GM12878 (cell line): ENCODE measurements at regions not wholly inside any gene's neighbourhood (a gene's known extent, or its start where the extent isn't known, plus 50 kb on each side); places are given as distances from the start of the nearest gene placed in this dataset.
"Not testable (repeated sequence)": the region's sequence is repeated elsewhere in the genome, so short reads cannot be mapped to it uniquely, and the experiment has no call there.

Experiments used
- ATAC-seq: fragments of 200-7000 bp; cut with Tn5 transposase; 3 replicates; pipeline ENCODE4 v1.9.1; 2020; ENCODE audit warnings: mild to moderate bottlenecking, moderate library complexity
- BruUV-seq: library from RNA; stranded (reverse); fragments of 400-500 nt; replicated peaks from 2 replicates; lab custom pipeline; 2021; lab: Mats Ljungman, UMichigan
- CTCF ChIA-PET: fragments of 300-600 bp; sonication (Branson Sonifier 250); formaldehyde crosslinking; extraction: SDS; loops from one replicate; lab custom pipeline; 2021; ENCODE audit warnings: inconsistent platforms; lab: Yijun Ruan, JAX
- POLR2A ChIA-PET: fragments of 350-600 bp; formaldehyde crosslinking; extraction: SDS; loops from one replicate; lab custom pipeline; 2021; ENCODE audit warnings: inconsistent platforms; lab: Charles Lee
- RAD21 ChIA-PET: fragments of 300-600 bp; sonication (Branson Sonifier 250); formaldehyde crosslinking; loops from one replicate; lab custom pipeline; 2023; ENCODE audit warnings: antibody characterized with exemption; ENCODE audit not compliant: unreplicated experiment; lab: Charles Lee
- SMC1A ChIA-PET: fragments of 300-600 bp; sonication (Branson Sonifier 250); formaldehyde crosslinking; loops from one replicate; lab custom pipeline; 2023; ENCODE audit not compliant: unreplicated experiment, uncharacterized antibody; lab: Charles Lee
- DNase-seq: peaks from one replicate; pipeline ENCODE4 v3.0.0-alpha.2; 2011; ENCODE audit warnings: low read depth, low spot score
- FAIRE-seq: peaks from 3 replicates; lab custom pipeline; 2011; peaks lifted over from hg19 to GRCh38; lab: Jason Lieb, UNC
- H2AFZ ChIP-seq: 2 replicates; pipeline ENCODE4 v1.6.0; 2011; ENCODE audit warnings: low read depth, low read length, control low read depth; ENCODE audit not compliant: control insufficient read depth
- H3K27ac ChIP-seq: 2 replicates; pipeline ENCODE4 v1.5.1; 2011; ENCODE audit warnings: control low read depth; ENCODE audit not compliant: control insufficient read depth, insufficient read depth
- H3K27me3 ChIP-seq, 2 experiments: replicated peaks in 1 of 2; 2 replicates each; pipeline versions ENCODE4 v1.6.0 to v1.6.1; 2011; ENCODE audit warnings: low read length in 1 of 2; ENCODE audit not compliant: control insufficient read depth in 2 of 2, insufficient read depth in 2 of 2
- H3K36me3 ChIP-seq, 2 experiments: 2 replicates each; pipeline ENCODE4 v1.5.1; 2011; ENCODE audit warnings: low read length in 1 of 2; ENCODE audit not compliant: control insufficient read depth in 2 of 2, insufficient read depth in 2 of 2
- H3K4me1 ChIP-seq: 2 replicates; pipeline ENCODE4 v1.6.1; 2011; ENCODE audit warnings: mild to moderate bottlenecking, low read length, moderate library complexity, mixed read lengths; ENCODE audit not compliant: control insufficient read depth, insufficient read depth
- H3K4me2 ChIP-seq: 2 replicates; pipeline ENCODE4 v1.6.0; 2011; ENCODE audit warnings: control low read depth; ENCODE audit not compliant: control insufficient read depth, insufficient read depth
- H3K4me3 ChIP-seq: fragments of 200-600 bp; sonication (generic); 2 replicates; pipeline ENCODE4 v1.5.1; 2016
- H3K79me2 ChIP-seq: 2 replicates; pipeline ENCODE4 v1.6.0; 2011; ENCODE audit warnings: low read length; ENCODE audit not compliant: control insufficient read depth, insufficient read depth
- H3K9ac ChIP-seq: 2 replicates; pipeline ENCODE4 v1.8.0; 2011; ENCODE audit warnings: low read length, control low read depth, mixed read lengths; ENCODE audit not compliant: control insufficient read depth, insufficient read depth
- H3K9me3 ChIP-seq: replicated peaks from 3 replicates; pipeline ENCODE4 v1.5.1; 2011; ENCODE audit warnings: mild to moderate bottlenecking, low read length; ENCODE audit not compliant: control insufficient read depth, insufficient read depth
- H4K20me1 ChIP-seq: 2 replicates; pipeline ENCODE4 v1.6.0; 2011; ENCODE audit not compliant: control insufficient read depth, insufficient read depth
- DPF2 ChIP-seq: fragments of 450-650 bp; IDR thresholded peaks from 2 replicates; pipeline ENCODE4 v1.6.1; 2017; ENCODE audit warnings: mild to moderate bottlenecking
- IRF4 ChIP-seq: IDR thresholded peaks from 2 replicates; pipeline ENCODE4 v1.6.1; 2011; ENCODE audit warnings: low read depth, low read length
- ZSCAN29 ChIP-seq: fragments of 450-650 bp; IDR thresholded peaks from 2 replicates; pipeline ENCODE4 v1.6.1; 2017; ENCODE audit warnings: mild to moderate bottlenecking, moderate library complexity
- WGBS: methylation state at CpG from one replicate; pipeline ENCODE4 v1.1.6; 2016; ENCODE audit warnings: low lambda C conversion rate; ENCODE audit not compliant: insufficient replicate concordance, insufficient coverage; ENCODE audit errors: missing lambda C conversion rate; 5-methylcytosine and 5-hydroxymethylcytosine counted together
- in situ Hi-C: fragments of 300-500 bp; cut with MboI; formaldehyde crosslinking; loops from 9 replicates; pipeline ENCODE4 v1.14.3; 2018; ENCODE audit warnings: mixed read lengths
- intact Hi-C: fragments of 100-400 bp; cut with micrococcal nuclease; formaldehyde crosslinking; loops from one replicate; pipeline ENCODE4 v1.14.2; 2022; ENCODE audit not compliant: unreplicated experiment
- TF ChIP-seq, protein P1 (sequence below): fragments of 450-650 bp; IDR thresholded peaks from 2 replicates; pipeline ENCODE4 v1.6.1; 2016; ENCODE audit warnings: mild to moderate bottlenecking
- TF ChIP-seq, protein P2 (sequence below): IDR thresholded peaks from 2 replicates; pipeline ENCODE4 v1.6.1; 2011; ENCODE audit warnings: mild to moderate bottlenecking, low read depth, low read length, moderate library complexity; ENCODE audit not compliant: insufficient replicate concordance
- TF ChIP-seq, protein P3 (sequence below): IDR thresholded peaks from 2 replicates; pipeline ENCODE4 v1.6.1; 2012; ENCODE audit warnings: low read depth, low read length, improper control_type of control experiment

DNA sequence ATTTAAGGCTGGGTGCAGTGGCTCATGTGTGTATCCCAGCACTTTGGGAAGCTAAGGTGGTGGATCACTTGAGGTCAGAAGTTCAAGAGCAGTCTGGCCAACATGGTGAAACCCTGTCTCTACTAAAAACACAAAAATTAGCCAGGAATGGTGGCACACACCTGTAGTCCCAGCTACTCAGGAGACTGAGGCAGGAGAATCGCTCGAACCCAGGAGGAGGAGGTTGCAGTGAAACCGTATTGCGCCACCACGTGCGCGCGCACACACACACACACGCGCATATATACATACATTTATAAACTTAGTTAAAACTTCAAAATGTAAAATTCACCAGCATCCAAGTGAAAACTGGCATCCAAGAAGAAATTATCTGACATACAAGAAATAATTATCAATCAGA lies 753.7 kb upstream of the SLITRK5 start:
- BruUV-seq, SMC1A ChIA-PET, H4K20me1 ChIP-seq, POLR2A ChIA-PET, intact Hi-C loops, CTCF ChIA-PET, H3K79me2 ChIP-seq, H3K36me3 ChIP-seq, H3K9ac ChIP-seq, DNase-seq, FAIRE-seq, H3K9me3 ChIP-seq, ATAC-seq, H3K4me2 ChIP-seq, H2AFZ ChIP-seq, RAD21 ChIA-PET, H3K4me3 ChIP-seq, H3K27ac ChIP-seq, in situ Hi-C loops, H3K4me1 ChIP-seq, H3K27me3 ChIP-seq: not testable (repeated sequence)
- WGBS: 84% methylated on average over 10 of the region's 10 CpGs

DNA sequence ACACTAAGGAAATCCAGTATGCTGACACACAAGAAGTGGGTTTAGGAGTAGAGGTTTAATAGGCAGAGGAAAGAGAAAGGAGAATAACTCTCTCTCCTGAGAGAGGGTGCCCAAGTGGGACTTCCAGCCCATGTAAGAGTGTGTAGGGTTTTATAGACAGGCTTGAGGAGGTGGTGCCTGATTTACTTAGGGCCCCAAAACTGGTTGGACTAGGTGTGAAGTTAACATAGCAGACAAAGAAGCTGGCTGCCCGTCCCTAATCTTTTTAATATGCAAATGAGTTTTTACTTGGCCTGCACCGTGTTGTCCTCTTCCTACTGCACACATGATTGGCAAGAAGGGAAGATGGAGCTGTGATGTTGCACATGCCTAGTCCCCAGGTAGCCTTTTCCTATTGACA lies 752.5 kb upstream of the SLITRK5 start:
- FAIRE-seq (no peak), DNase-seq (no peak), ATAC-seq (no peak)
- WGBS: 0% methylated on average over 2 of the region's 2 CpGs
- ChIA-PET CTCF (no interaction called here), POLR2A (no interaction called here), RAD21 (no interaction called here), SMC1A (no interaction called here)
- H3K9me3 ChIP-seq: no peaks in the 10 kb centered on the region
- no peaks in the 10 kb centered on the region for H3K79me2 ChIP-seq
- in situ Hi-C loops (no loop called here), intact Hi-C loops (no loop called here)
- TF ChIP-seq, protein P1, sequence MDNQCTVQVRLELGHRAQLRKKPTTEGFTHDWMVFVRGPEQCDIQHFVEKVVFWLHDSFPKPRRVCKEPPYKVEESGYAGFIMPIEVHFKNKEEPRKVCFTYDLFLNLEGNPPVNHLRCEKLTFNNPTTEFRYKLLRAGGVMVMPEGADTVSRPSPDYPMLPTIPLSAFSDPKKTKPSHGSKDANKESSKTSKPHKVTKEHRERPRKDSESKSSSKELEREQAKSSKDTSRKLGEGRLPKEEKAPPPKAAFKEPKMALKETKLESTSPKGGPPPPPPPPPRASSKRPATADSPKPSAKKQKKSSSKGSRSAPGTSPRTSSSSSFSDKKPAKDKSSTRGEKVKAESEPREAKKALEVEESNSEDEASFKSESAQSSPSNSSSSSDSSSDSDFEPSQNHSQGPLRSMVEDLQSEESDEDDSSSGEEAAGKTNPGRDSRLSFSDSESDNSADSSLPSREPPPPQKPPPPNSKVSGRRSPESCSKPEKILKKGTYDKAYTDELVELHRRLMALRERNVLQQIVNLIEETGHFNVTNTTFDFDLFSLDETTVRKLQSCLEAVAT: no peak
- TF ChIP-seq ZSCAN29 (no peak), IRF4 (no peak), DPF2 (no peak)
- TF ChIP-seq, protein P2, sequence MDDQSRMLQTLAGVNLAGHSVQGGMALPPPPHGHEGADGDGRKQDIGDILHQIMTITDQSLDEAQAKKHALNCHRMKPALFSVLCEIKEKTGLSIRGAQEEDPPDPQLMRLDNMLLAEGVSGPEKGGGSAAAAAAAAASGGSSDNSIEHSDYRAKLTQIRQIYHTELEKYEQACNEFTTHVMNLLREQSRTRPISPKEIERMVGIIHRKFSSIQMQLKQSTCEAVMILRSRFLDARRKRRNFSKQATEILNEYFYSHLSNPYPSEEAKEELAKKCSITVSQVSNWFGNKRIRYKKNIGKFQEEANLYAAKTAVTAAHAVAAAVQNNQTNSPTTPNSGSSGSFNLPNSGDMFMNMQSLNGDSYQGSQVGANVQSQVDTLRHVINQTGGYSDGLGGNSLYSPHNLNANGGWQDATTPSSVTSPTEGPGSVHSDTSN: no peak
- TF ChIP-seq, protein P3, sequence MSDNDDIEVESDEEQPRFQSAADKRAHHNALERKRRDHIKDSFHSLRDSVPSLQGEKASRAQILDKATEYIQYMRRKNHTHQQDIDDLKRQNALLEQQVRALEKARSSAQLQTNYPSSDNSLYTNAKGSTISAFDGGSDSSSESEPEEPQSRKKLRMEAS: no peak
- no TSS peak for BruUV-seq
- no peak overlapping the region for H3K4me3 ChIP-seq
- H3K4me1 ChIP-seq: no peaks in the 10 kb centered on the region
- no peaks in the 10 kb centered on the region for H4K20me1 ChIP-seq
- no peak overlapping the region for H2AFZ ChIP-seq
- no peak overlapping the region for H3K9ac ChIP-seq
- no peaks in the 10 kb centered on the region for H3K36me3 ChIP-seq
- no peaks in the 10 kb centered on the region for H3K27me3 ChIP-seq
- H3K27ac ChIP-seq: no peak overlapping the region
- no peak overlapping the region for H3K4me2 ChIP-seq
